Neural cell (in vitro differentiated cells): ENCODE measurements at regions not wholly inside any gene's neighbourhood (a gene's known extent, or its start where the extent isn't known, plus 50 kb on each side); places are given as distances from the start of the nearest gene placed in this dataset.

Experiments
- H2AFZ ChIP-seq: fragments of 200-600, 300-800 bp; sonication (generic), shearing (Covaris generic); 2 replicates; pipeline ENCODE4 v1.6.0; 2014; ENCODE audit warnings: low read depth, mild to moderate bottlenecking, antibody characterized with exemption, low read length, moderate library complexity
- H3F3A ChIP-seq: fragments of 200-600 bp; shearing (Covaris generic); 2 replicates; pipeline ENCODE4 v1.6.1; 2016; ENCODE audit warnings: mild to moderate bottlenecking, moderate library complexity, mixed read lengths, antibody characterized with exemption, low read length; ENCODE audit not compliant: insufficient read depth, poor library complexity, severe bottlenecking
- H3K27ac ChIP-seq: fragments of 200-600, 300-800 bp; sonication (generic), shearing (Covaris generic); 2 replicates; pipeline ENCODE4 v1.5.1; 2014; ENCODE audit warnings: mild to moderate bottlenecking, low read length, moderate library complexity
- H3K27me3 ChIP-seq: fragments of 300-800, 200-600 bp; sonication (generic), shearing (Covaris generic); 2 replicates; pipeline ENCODE4 v1.6.0; 2014; ENCODE audit warnings: mild to moderate bottlenecking, low read depth, low read length, moderate library complexity; ENCODE audit not compliant: insufficient read depth
- H3K36me3 ChIP-seq: fragments of 300-800, 200-600 bp; sonication (generic), shearing (Covaris generic); 2 replicates; pipeline ENCODE4 v1.5.1; 2014; ENCODE audit warnings: mild to moderate bottlenecking, antibody characterized with exemption, low read length, moderate library complexity; ENCODE audit not compliant: insufficient read depth
- H3K4me2 ChIP-seq: fragments of 300-800, 200-600 bp; sonication (generic), shearing (Covaris generic); 2 replicates; pipeline ENCODE4 v1.6.0; 2014; ENCODE audit warnings: mild to moderate bottlenecking, low read length
- H3K4me3 ChIP-seq: fragments of 300-800, 200-600 bp; sonication (generic), shearing (Covaris generic); 2 replicates; pipeline ENCODE4 v1.5.1; 2014; ENCODE audit warnings: mild to moderate bottlenecking, low read length, moderate library complexity
- H3K79me2 ChIP-seq: fragments of 200-600 bp; shearing (Covaris generic); replicated peaks from 2 replicates; pipeline ENCODE4 v1.6.0; 2014; ENCODE audit warnings: mild to moderate bottlenecking, low read length, moderate library complexity; ENCODE audit not compliant: insufficient read depth
- H3K9ac ChIP-seq: fragments of 300-800, 200-600 bp; sonication (generic), shearing (Covaris generic); 2 replicates; pipeline ENCODE4 v1.6.1; 2016; ENCODE audit warnings: mild to moderate bottlenecking, low read length, mixed read lengths
- H3K9me2 ChIP-seq: fragments of 200-600 bp; shearing (Covaris generic); 2 replicates; pipeline ENCODE4 v1.6.1; 2016; ENCODE audit warnings: mild to moderate bottlenecking, low read length, mixed read lengths; ENCODE audit not compliant: insufficient read depth
- H3K9me3 ChIP-seq: fragments of 200-600, 300-800 bp; sonication (generic), shearing (Covaris generic); 2 replicates; pipeline ENCODE4 v1.6.1; 2016; ENCODE audit warnings: mild to moderate bottlenecking, mixed run types, low read length, moderate library complexity, mixed read lengths
- H4K20me1 ChIP-seq: fragments of 200-600 bp; shearing (Covaris generic); 2 replicates; pipeline ENCODE4 v1.6.1; 2016; ENCODE audit warnings: mild to moderate bottlenecking, mixed run types; ENCODE audit not compliant: insufficient read depth
- CTCF ChIP-seq: fragments of 450-650 bp; IDR thresholded peaks from 2 replicates; pipeline ENCODE4 v1.5.1; 2014; ENCODE audit warnings: antibody characterized with exemption, mild to moderate bottlenecking, moderate library complexity; ENCODE audit not compliant: poor library complexity, severe bottlenecking
- EP300 ChIP-seq: fragments of 450-650 bp; conservative IDR thresholded peaks from 2 replicates; pipeline ENCODE4 v1.6.1; 2014; ENCODE audit warnings: antibody characterized with exemption, mild to moderate bottlenecking, moderate library complexity; ENCODE audit not compliant: poor library complexity, severe bottlenecking
- EZH2 ChIP-seq: fragments of 200-600, 300-800 bp; shearing (Covaris generic), sonication (generic); IDR thresholded peaks from 2 replicates; pipeline ENCODE4 v1.6.1; 2014; ENCODE audit warnings: antibody characterized with exemption, low read length, borderline replicate concordance, mild to moderate bottlenecking; ENCODE audit not compliant: insufficient read depth, poor library complexity, severe bottlenecking
- MXI1 ChIP-seq: fragments of 450-650 bp; conservative IDR thresholded peaks from 2 replicates; pipeline ENCODE4 v1.6.1; 2014; ENCODE audit warnings: antibody characterized with exemption, mild to moderate bottlenecking; ENCODE audit not compliant: poor library complexity, severe bottlenecking
- POLR2AphosphoS5 ChIP-seq: IDR thresholded peaks from 2 replicates; pipeline ENCODE4 v1.6.1; 2012
- RAD21 ChIP-seq: fragments of 450-650 bp; conservative IDR thresholded peaks from 2 replicates; pipeline ENCODE4 v1.6.1; 2014; ENCODE audit warnings: antibody characterized with exemption, mild to moderate bottlenecking, moderate library complexity
- SMC3 ChIP-seq: fragments of 450-650 bp; conservative IDR thresholded peaks from 2 replicates; pipeline ENCODE4 v1.6.1; 2014; ENCODE audit warnings: antibody characterized with exemption, mild to moderate bottlenecking, moderate library complexity; ENCODE audit not compliant: poor library complexity
- TAF1 ChIP-seq: IDR thresholded peaks from 2 replicates; pipeline ENCODE4 v1.6.1; 2012; ENCODE audit warnings: low read depth
- TF ChIP-seq, protein P1 (sequence below): IDR thresholded peaks from 2 replicates; pipeline ENCODE4 v1.6.1; 2012; ENCODE audit warnings: borderline replicate concordance

- Histone ChIP-seq H3K9ac (no peak overlapping the region), H3K36me3 (no peaks in the 10 kb centered on the region), H2AFZ (no peak overlapping the region), H3K9me2 (no peaks in the 10 kb centered on the region), H3K4me2 (no peak overlapping the region), H3K27me3 (no peaks in the 10 kb centered on the region), H4K20me1 (no peaks in the 10 kb centered on the region), H3K79me2 (no peaks in the 10 kb centered on the region), H3K27ac (no peak overlapping the region), H3K4me3 (no peak overlapping the region), H3K9me3 (no peaks in the 10 kb centered on the region), H3F3A (no peaks in the 10 kb centered on the region)
- no peak for TF ChIP-seq POLR2AphosphoS5
- TF ChIP-seq EZH2, result no peak
- no peak for TF ChIP-seq EP300
- TF ChIP-seq RAD21, result no peak
- TF ChIP-seq CTCF, result no peak
- no peak for TF ChIP-seq TAF1
- TF ChIP-seq, protein P1, sequence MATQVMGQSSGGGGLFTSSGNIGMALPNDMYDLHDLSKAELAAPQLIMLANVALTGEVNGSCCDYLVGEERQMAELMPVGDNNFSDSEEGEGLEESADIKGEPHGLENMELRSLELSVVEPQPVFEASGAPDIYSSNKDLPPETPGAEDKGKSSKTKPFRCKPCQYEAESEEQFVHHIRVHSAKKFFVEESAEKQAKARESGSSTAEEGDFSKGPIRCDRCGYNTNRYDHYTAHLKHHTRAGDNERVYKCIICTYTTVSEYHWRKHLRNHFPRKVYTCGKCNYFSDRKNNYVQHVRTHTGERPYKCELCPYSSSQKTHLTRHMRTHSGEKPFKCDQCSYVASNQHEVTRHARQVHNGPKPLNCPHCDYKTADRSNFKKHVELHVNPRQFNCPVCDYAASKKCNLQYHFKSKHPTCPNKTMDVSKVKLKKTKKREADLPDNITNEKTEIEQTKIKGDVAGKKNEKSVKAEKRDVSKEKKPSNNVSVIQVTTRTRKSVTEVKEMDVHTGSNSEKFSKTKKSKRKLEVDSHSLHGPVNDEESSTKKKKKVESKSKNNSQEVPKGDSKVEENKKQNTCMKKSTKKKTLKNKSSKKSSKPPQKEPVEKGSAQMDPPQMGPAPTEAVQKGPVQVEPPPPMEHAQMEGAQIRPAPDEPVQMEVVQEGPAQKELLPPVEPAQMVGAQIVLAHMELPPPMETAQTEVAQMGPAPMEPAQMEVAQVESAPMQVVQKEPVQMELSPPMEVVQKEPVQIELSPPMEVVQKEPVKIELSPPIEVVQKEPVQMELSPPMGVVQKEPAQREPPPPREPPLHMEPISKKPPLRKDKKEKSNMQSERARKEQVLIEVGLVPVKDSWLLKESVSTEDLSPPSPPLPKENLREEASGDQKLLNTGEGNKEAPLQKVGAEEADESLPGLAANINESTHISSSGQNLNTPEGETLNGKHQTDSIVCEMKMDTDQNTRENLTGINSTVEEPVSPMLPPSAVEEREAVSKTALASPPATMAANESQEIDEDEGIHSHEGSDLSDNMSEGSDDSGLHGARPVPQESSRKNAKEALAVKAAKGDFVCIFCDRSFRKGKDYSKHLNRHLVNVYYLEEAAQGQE, result no peak
- no peak for TF ChIP-seq SMC3
- no peak for TF ChIP-seq MXI1
Measured at GRCh38 chr20:40749985-40750506, 61.0 kb upstream of the MAFB start.

GRCh38 chr20:40750541-40751035 lies 61.6 kb upstream of the MAFB start:
- Histone ChIP-seq H3K79me2 (no peaks in the 10 kb centered on the region), H3K9me2 (no peaks in the 10 kb centered on the region), H3K27ac (no peak overlapping the region), H2AFZ (no peak overlapping the region), H3F3A (no peaks in the 10 kb centered on the region), H3K4me3 (no peak overlapping the region), H3K9ac (no peak overlapping the region), H3K9me3 (no peaks in the 10 kb centered on the region), H4K20me1 (no peaks in the 10 kb centered on the region), H3K4me2 (no peak overlapping the region), H3K36me3 (no peaks in the 10 kb centered on the region), H3K27me3 (no peaks in the 10 kb centered on the region)
- TF ChIP-seq TAF1, result no peak
- TF ChIP-seq MXI1, result no peak
- TF ChIP-seq CTCF, result no peak
- no peak for TF ChIP-seq RAD21
- TF ChIP-seq, protein P1, result no peak
